ENCODE measurements at regions not wholly inside any gene's neighbourhood (a gene's known extent, or its start where the extent isn't known, plus 50 kb on each side); places are given as distances from the start of the nearest gene placed in this dataset.

GRCh38 chr4:36891971-36892370, 352.6 kb upstream of the NWD2 start:
- 68 to 70% methylated on average over 2 of the region's 2 CpGs for WGBS, 2 donors
- Histone ChIP-seq H3K9me3 (no peaks in the 10 kb centered on the region), H3K27me3 (no peaks in the 10 kb centered on the region), H3K4me1 (no peaks in the 10 kb centered on the region), H3K27ac (no peak overlapping the region), H3K4me3 (no peak overlapping the region), H3K36me3 (no peaks in the 10 kb centered on the region)
- no peak for TF ChIP-seq CTCF (IDR thresholded peaks at IDR 0.05)
- DNase-seq (no peak), FAIRE-seq (no peak), ATAC-seq (no peak)
- intact Hi-C loops (cut with DNase I), result no loop called here

- Histone ChIP-seq H3K9me3 (no peaks in the 10 kb centered on the region), H3K4me3 (no peak overlapping the region), H3K27ac (no peak overlapping the region), H3K4me1 (no peaks in the 10 kb centered on the region), H3K36me3 (no peaks in the 10 kb centered on the region), H3K27me3 (no peaks in the 10 kb centered on the region)
- no peak for TF ChIP-seq CTCF (IDR thresholded peaks at IDR 0.05)
- DNase-seq (no peak), ATAC-seq (no peak), FAIRE-seq (no peak)
- 75 to 82% methylated on average over 4 of the region's 4 CpGs for WGBS, 2 donors
- intact Hi-C loops (cut with DNase I), result no loop called here
Measured at GRCh38 chr4:36900446-36900987, 344.0 kb upstream of the NWD2 start.

- no peak overlapping the region for H3K4me3 ChIP-seq
- no peaks in the 10 kb centered on the region for H3K9me3 ChIP-seq
- H3K36me3 ChIP-seq, result no peaks in the 10 kb centered on the region
- WGBS, 2 donors, result 85 to 88% methylated on average over 3 of the region's 3 CpGs
- FAIRE-seq (no peak), ATAC-seq (no peak), DNase-seq (no peak)
- TF ChIP-seq CTCF (IDR thresholded peaks at IDR 0.05), result no peak
- intact Hi-C loops (cut with DNase I), result no loop called here
- H3K4me1 ChIP-seq, result no peaks in the 10 kb centered on the region
- no peak overlapping the region for H3K27ac ChIP-seq
- no peaks in the 10 kb centered on the region for H3K27me3 ChIP-seq
Measured at GRCh38 chr4:36904823-36905222, 339.7 kb upstream of the NWD2 start.

GRCh38 chr4:36914106-36914505, 330.4 kb upstream of the NWD2 start:
- no peak overlapping the region for H3K4me3 ChIP-seq
- 75 to 78% methylated on average over 5 of the region's 5 CpGs for WGBS, 2 donors
- H3K36me3 ChIP-seq, result no peaks in the 10 kb centered on the region
- TF ChIP-seq CTCF (IDR thresholded peaks at IDR 0.05), result no peak
- FAIRE-seq (no peak), DNase-seq (no peak), ATAC-seq (no peak)
- no peaks in the 10 kb centered on the region for H3K4me1 ChIP-seq
- intact Hi-C loops (cut with DNase I), result no loop called here
- no peaks in the 10 kb centered on the region for H3K9me3 ChIP-seq
- no peaks in the 10 kb centered on the region for H3K27me3 ChIP-seq
- H3K27ac ChIP-seq, result no peak overlapping the region

GRCh38 chr4:36915717-36916116, 328.8 kb upstream of the NWD2 start:
- WGBS, 2 donors, result 15 to 18% methylated on average over 2 of the region's 2 CpGs
- H3K27me3 ChIP-seq, result no peaks in the 10 kb centered on the region
- no peak for TF ChIP-seq CTCF (IDR thresholded peaks at IDR 0.05)
- ATAC-seq (no peak), DNase-seq (no peak), FAIRE-seq (no peak)
- no peaks in the 10 kb centered on the region for H3K9me3 ChIP-seq
- no peak overlapping the region for H3K27ac ChIP-seq
- H3K36me3 ChIP-seq, result no peaks in the 10 kb centered on the region
- no peak overlapping the region for H3K4me3 ChIP-seq
- no peaks in the 10 kb centered on the region for H3K4me1 ChIP-seq
- intact Hi-C loops (cut with DNase I), result no loop called here
